H1 (cell line): ENCODE measurements at regions not wholly inside any gene's neighbourhood (a gene's known extent, or its start where the extent isn't known, plus 50 kb on each side); places are given as distances from the start of the nearest gene placed in this dataset.

Experiments
- CTCF ChIA-PET: fragments of 300-600 bp; sonication (Branson Sonifier 250); formaldehyde crosslinking; loops from one replicate; lab custom pipeline; 2021; ENCODE audit not compliant: partially characterized antibody; lab: Charles Lee
- POLR2A ChIA-PET: fragments of 300-600 bp; sonication (Branson Sonifier 250); formaldehyde crosslinking; loops from one replicate; lab custom pipeline; 2021; ENCODE audit warnings: inconsistent platforms; ENCODE audit not compliant: partially characterized antibody; lab: Charles Lee
- DNase-seq, 2 experiments: peaks; one replicate each; pipeline versions ENCODE4 v3.0.0 to v3.0.0-alpha.2; 2010 to 2022; ENCODE audit warnings: low spot score in 2 of 2, low read depth in 1 of 2, mixed read lengths in 1 of 2
- FAIRE-seq: peaks from 2 replicates; lab custom pipeline; 2011; peaks lifted over from hg19 to GRCh38; lab: Jason Lieb, UNC
- H2AFZ ChIP-seq: 2 replicates; pipeline ENCODE4 v1.8.1; 2012; ENCODE audit warnings: low read length, inconsistent platforms
- H2AK5ac ChIP-seq: 2 replicates; pipeline ENCODE4 v1.6.1; 2013; ENCODE audit warnings: low read depth, low read length
- H2BK120ac ChIP-seq: replicated peaks from 2 replicates; pipeline ENCODE3; 2013; ENCODE audit warnings: low read depth, low read length, inconsistent platforms
- H2BK12ac ChIP-seq: 2 replicates; pipeline ENCODE4 v1.6.1; 2013; ENCODE audit warnings: low read depth, low read length
- H2BK15ac ChIP-seq: 2 replicates; pipeline ENCODE4 v1.6.1; 2013; ENCODE audit warnings: low read length
- H2BK20ac ChIP-seq: 2 replicates; pipeline ENCODE4 v1.6.1; 2013; ENCODE audit warnings: low read length
- H2BK5ac ChIP-seq: 2 replicates; pipeline ENCODE4 v1.6.1; 2013; ENCODE audit warnings: low read depth, low read length
- H3K14ac ChIP-seq: 2 replicates; pipeline ENCODE4 v1.6.1; 2013; ENCODE audit warnings: inconsistent platforms; ENCODE audit not compliant: insufficient read length
- H3K18ac ChIP-seq: 2 replicates; pipeline ENCODE4 v1.6.1; 2013; ENCODE audit warnings: low read length; ENCODE audit errors: extremely low read depth
- H3K23ac ChIP-seq: 2 replicates; pipeline ENCODE4 v1.6.1; 2013; ENCODE audit warnings: inconsistent platforms; ENCODE audit not compliant: insufficient read length
- H3K23me2 ChIP-seq: 2 replicates; pipeline ENCODE4 v1.6.1; 2013; ENCODE audit warnings: low read depth, low read length
- H3K27ac ChIP-seq: 2 replicates; pipeline ENCODE4 v1.6.1; 2011; ENCODE audit warnings: low read depth, low read length, inconsistent platforms
- H3K27me3 ChIP-seq, 4 experiments: replicated peaks in 1 of 4; 1 replicate in 1 of 4; 2 replicates in 3 of 4; pipeline versions ENCODE4 v1.6.1 to v1.8.1; 2011 to 2013; ENCODE audit warnings: low read length in 3 of 4, mild to moderate bottlenecking in 3 of 4, inconsistent platforms in 2 of 4, mixed read lengths in 2 of 4, moderate library complexity in 1 of 4; ENCODE audit not compliant: control insufficient read depth in 3 of 4, insufficient read depth in 3 of 4; ENCODE audit errors: extremely low read depth in 1 of 4
- H3K36me3 ChIP-seq, 4 experiments: 2 replicates each; pipeline versions ENCODE4 v1.6.1 to v1.8.1; 2011 to 2013; ENCODE audit warnings: mild to moderate bottlenecking in 4 of 4, low read length in 3 of 4, moderate library complexity in 2 of 4, control low read depth in 1 of 4, inconsistent platforms in 1 of 4; ENCODE audit not compliant: insufficient read depth in 4 of 4, control insufficient read depth in 2 of 4
- H3K4ac ChIP-seq: replicated peaks from 2 replicates; pipeline ENCODE3; 2013; ENCODE audit warnings: low read length, low read depth, mixed read lengths, inconsistent platforms; ENCODE audit not compliant: insufficient read length
- H3K4me1 ChIP-seq, 4 experiments: replicated peaks in 1 of 4; 1 replicate in 1 of 4; 2 replicates in 3 of 4; pipeline versions ENCODE4 v1.6.1 to v1.8.1; 2011 to 2013; ENCODE audit warnings: low read length in 3 of 4, inconsistent platforms in 2 of 4, mixed read lengths in 1 of 4; ENCODE audit not compliant: insufficient read depth in 4 of 4, control insufficient read depth in 3 of 4
- H3K4me2 ChIP-seq, 2 experiments: 2 replicates each; pipeline versions ENCODE4 v1.6.1 to v1.8.1; 2011 to 2013; ENCODE audit warnings: low read depth in 2 of 2, low read length in 2 of 2, control low read depth in 1 of 2, inconsistent platforms in 1 of 2, mild to moderate bottlenecking in 1 of 2; ENCODE audit not compliant: insufficient read depth in 1 of 2
- H3K4me3 ChIP-seq, 4 experiments: fragments of 200-600, 300-600 bp in 1 of 4; sonication (generic), shearing (Covaris generic), sonication (Bioruptor Twin) in 1 of 4; 2 replicates each; pipeline versions ENCODE4 v1.5.1 to v1.8.1; 2011 to 2016; ENCODE audit warnings: low read length in 4 of 4, low read depth in 3 of 4, control low read depth in 2 of 4, inconsistent platforms in 2 of 4, mild to moderate bottlenecking in 2 of 4, mixed read lengths in 1 of 4, moderate library complexity in 1 of 4; ENCODE audit not compliant: insufficient read depth in 2 of 4; ENCODE audit errors: extremely low read depth in 1 of 4
- H3K56ac ChIP-seq: replicated peaks from 2 replicates; pipeline ENCODE3; 2013; ENCODE audit warnings: low read depth, mild to moderate bottlenecking, mixed read lengths, low read length, inconsistent platforms; ENCODE audit not compliant: insufficient read length
- H3K79me1 ChIP-seq: 2 replicates; pipeline ENCODE4 v1.6.1; 2013; ENCODE audit warnings: low read depth, low read length, control low read depth
- H3K79me2 ChIP-seq, 2 experiments: 2 replicates each; pipeline versions ENCODE4 v1.6.1 to v1.8.1; 2012 to 2013; ENCODE audit warnings: low read length in 2 of 2, mild to moderate bottlenecking in 2 of 2, inconsistent platforms in 1 of 2; ENCODE audit not compliant: insufficient read depth in 2 of 2, control insufficient read depth in 1 of 2
- H3K9ac ChIP-seq, 4 experiments: replicated peaks in 1 of 4; 1 replicate in 1 of 4; 2 replicates in 3 of 4; pipeline versions ENCODE4 v1.6.1 to v1.8.1; 2011 to 2013; ENCODE audit warnings: low read depth in 3 of 4, low read length in 3 of 4, control low read depth in 2 of 4, mild to moderate bottlenecking in 2 of 4, moderate library complexity in 2 of 4, inconsistent platforms in 1 of 4; ENCODE audit errors: extremely low read depth in 1 of 4
- H3K9me3 ChIP-seq, 2 experiments: 2 replicates each; pipeline versions ENCODE4 v1.6.1 to v1.8.1; 2012 to 2013; ENCODE audit warnings: mild to moderate bottlenecking in 2 of 2, moderate library complexity in 2 of 2, control low read depth in 1 of 2, inconsistent platforms in 1 of 2, low read depth in 1 of 2, low read length in 1 of 2, mixed read lengths in 1 of 2; ENCODE audit not compliant: insufficient read depth in 2 of 2
- H4K20me1 ChIP-seq, 2 experiments: replicated peaks in 1 of 2; 2 replicates each; pipeline versions ENCODE3 to v1.8.1; 2011 to 2013; ENCODE audit warnings: inconsistent platforms in 2 of 2, low read length in 2 of 2, mild to moderate bottlenecking in 1 of 2; ENCODE audit not compliant: insufficient read depth in 2 of 2, control insufficient read depth in 1 of 2
- H4K5ac ChIP-seq: 2 replicates; pipeline ENCODE4 v1.6.1; 2013; ENCODE audit warnings: low read length, low read depth, mixed read lengths, inconsistent platforms; ENCODE audit not compliant: insufficient read length
- H4K8ac ChIP-seq: 2 replicates; pipeline ENCODE4 v1.8.0; 2013; ENCODE audit warnings: mild to moderate bottlenecking, moderate library complexity, low read length, inconsistent platforms; ENCODE audit not compliant: insufficient read depth; ENCODE audit errors: extremely low read depth
- H4K91ac ChIP-seq: replicated peaks from 2 replicates; pipeline ENCODE3; 2013; ENCODE audit warnings: low read length, mixed read lengths, inconsistent platforms; ENCODE audit not compliant: insufficient read length
- HDAC6 ChIP-seq: IDR thresholded peaks from one replicate; pipeline ENCODE4 v1.7.1; 2012; ENCODE audit warnings: low read depth, mild to moderate bottlenecking, inconsistent platforms, low read length, moderate library complexity
- RAD21 ChIP-seq, 2 experiments: IDR thresholded peaks in 1 of 2; conservative IDR thresholded peaks in 1 of 2; 2 replicates each; pipeline ENCODE4 v1.6.1; 2011; ENCODE audit warnings: low read depth in 2 of 2, low read length in 2 of 2, improper control_type of control experiment in 1 of 2, inconsistent platforms in 1 of 2, mild to moderate bottlenecking in 1 of 2, moderate library complexity in 1 of 2
- WGBS, 2 experiments: shearing (Covaris generic) in 1 of 2; methylation state at CpG; one replicate each; pipeline versions ENCODE4 v1.1.6 to v1.1.7; 2013 to 2015; ENCODE audit warnings: low lambda C conversion rate in 2 of 2, mixed read lengths in 2 of 2, inconsistent platforms in 1 of 2, low coverage in 1 of 2, missing lambda C conversion rate in 1 of 2; ENCODE audit not compliant: insufficient replicate concordance in 2 of 2, insufficient coverage in 1 of 2, insufficient read length in 1 of 2; ENCODE audit errors: extremely low coverage in 1 of 2, missing lambda C conversion rate in 1 of 2; 5-methylcytosine and 5-hydroxymethylcytosine counted together
- TF ChIP-seq, protein P1 (sequence below), 3 experiments: IDR thresholded peaks; 1 replicate in 2 of 3; 2 replicates in 1 of 3; pipeline versions ENCODE4 v1.5.1 to v1.6.1; 2011; ENCODE audit warnings: low read length in 3 of 3, mild to moderate bottlenecking in 3 of 3, inconsistent platforms in 2 of 3, low read depth in 1 of 3, moderate library complexity in 1 of 3; ENCODE audit not compliant: insufficient read depth in 1 of 3; ENCODE audit errors: control extremely low read depth in 1 of 3

DNA sequence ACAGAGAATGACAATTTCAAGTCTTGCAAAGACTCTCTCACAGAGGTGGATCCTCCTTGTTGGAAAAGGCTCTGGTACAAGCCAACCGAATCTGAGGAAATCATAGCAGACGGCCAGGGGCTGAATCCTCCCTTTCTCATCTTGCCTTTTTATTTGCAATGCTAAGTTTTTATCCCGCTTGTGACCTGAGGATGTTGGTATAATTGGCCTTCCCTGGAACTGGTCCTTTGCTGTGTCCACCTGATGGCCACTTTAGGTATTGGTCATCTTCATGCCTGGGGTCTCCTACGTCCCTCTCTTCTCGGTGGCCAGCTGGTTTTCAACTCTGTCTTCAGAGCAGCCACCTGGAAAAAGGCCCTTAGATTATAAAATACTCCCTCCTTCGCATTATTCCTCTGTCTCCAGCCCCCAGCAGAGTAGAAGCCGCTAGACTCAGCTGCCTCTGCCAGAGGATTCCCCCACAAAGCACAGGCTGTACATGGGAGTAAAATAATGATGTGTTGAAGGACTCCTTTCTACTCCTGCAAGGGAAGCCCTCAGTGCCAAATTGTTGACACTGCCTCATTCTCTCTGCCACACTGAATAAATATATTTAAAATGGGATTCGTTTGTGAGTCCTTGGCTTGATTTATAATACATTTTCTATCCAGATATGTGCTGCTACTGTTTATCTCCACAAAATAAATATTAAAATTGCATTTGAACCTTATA is 208.9 kb upstream of the CFAP20DC start:
- DNase-seq: no peak
- WGBS, 2 experiments: 80% methylated on average over 8 of the region's 8 CpGs; no CpG with 5 or more reads in 1 of the 2 experiments
- H2AFZ ChIP-seq: no peak overlapping the region

More for the DNA sequence above, 208.9 kb upstream of the CFAP20DC start:
- Histone ChIP-seq H3K23me2 (no peaks in the 10 kb centered on the region), H4K5ac (no peak overlapping the region), H3K4me3 (no peak overlapping the region), H3K9ac (no peak overlapping the region), H2BK120ac (no peak overlapping the region), H4K8ac (no peak overlapping the region), H3K4me2 (no peak overlapping the region), H3K23ac (no peak overlapping the region)
- CTCF ChIA-PET: interaction anchor here (0.6 to 2.3 kb wide), 5 partner anchors 10 to 206 kb away, joined by 3 to 5 read pairs (median 3); no protein-coding TSS in a partner anchor
- TF ChIP-seq, protein P1, sequence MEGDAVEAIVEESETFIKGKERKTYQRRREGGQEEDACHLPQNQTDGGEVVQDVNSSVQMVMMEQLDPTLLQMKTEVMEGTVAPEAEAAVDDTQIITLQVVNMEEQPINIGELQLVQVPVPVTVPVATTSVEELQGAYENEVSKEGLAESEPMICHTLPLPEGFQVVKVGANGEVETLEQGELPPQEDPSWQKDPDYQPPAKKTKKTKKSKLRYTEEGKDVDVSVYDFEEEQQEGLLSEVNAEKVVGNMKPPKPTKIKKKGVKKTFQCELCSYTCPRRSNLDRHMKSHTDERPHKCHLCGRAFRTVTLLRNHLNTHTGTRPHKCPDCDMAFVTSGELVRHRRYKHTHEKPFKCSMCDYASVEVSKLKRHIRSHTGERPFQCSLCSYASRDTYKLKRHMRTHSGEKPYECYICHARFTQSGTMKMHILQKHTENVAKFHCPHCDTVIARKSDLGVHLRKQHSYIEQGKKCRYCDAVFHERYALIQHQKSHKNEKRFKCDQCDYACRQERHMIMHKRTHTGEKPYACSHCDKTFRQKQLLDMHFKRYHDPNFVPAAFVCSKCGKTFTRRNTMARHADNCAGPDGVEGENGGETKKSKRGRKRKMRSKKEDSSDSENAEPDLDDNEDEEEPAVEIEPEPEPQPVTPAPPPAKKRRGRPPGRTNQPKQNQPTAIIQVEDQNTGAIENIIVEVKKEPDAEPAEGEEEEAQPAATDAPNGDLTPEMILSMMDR (IDR thresholded peaks at IDR 0.05; ENCODE audit: control extremely low read depth in 1 of 3, insufficient read depth in 1 of 3, low read depth in 1 of 3, low read length in 3 of 3): peak in 1 of 3 experiments; percentile 23; a peak in 1 of 4 replicates
- no peak for TF ChIP-seq HDAC6
- TF ChIP-seq RAD21 (IDR thresholded peaks at IDR 0.05 in 1 of 2, conservative IDR thresholded peaks at IDR 0.05 in 1 of 2; ENCODE audit: low read depth in 2 of 2, low read length in 2 of 2): 0 out of 4 replicates have a peak, but pooled peaks have one; percentile 2 to 15
- TF ChIP-seq, all 59 proteins: peak for 2
- Histone ChIP-seq H3K18ac (no peak overlapping the region), H4K91ac (no peak overlapping the region), H3K79me1 (no peaks in the 10 kb centered on the region), H3K27ac (no peak overlapping the region), H3K4ac (no peak overlapping the region), H4K20me1 (no peaks in the 10 kb centered on the region), H3K4me1 (no peaks in the 10 kb centered on the region), H2BK15ac (no peak overlapping the region), H2BK5ac (no peak overlapping the region), H3K9me3 (no peaks in the 10 kb centered on the region; a peak in 1 of 4 replicates), H2BK20ac (no peak overlapping the region), H3K14ac (no peak overlapping the region), H2BK12ac (no peak overlapping the region), H3K56ac (no peak overlapping the region), H3K79me2 (no peaks in the 10 kb centered on the region), H2AK5ac (no peak overlapping the region), H3K27me3 (no peaks in the 10 kb centered on the region), H3K36me3 (no peaks in the 10 kb centered on the region)
- POLR2A ChIA-PET: no interaction called here
- no peak for FAIRE-seq
